IMR-90 (cell line): ENCODE measurements at regions not wholly inside any gene's neighbourhood (a gene's known extent, or its start where the extent isn't known, plus 50 kb on each side); places are given as distances from the start of the nearest gene placed in this dataset.

Experiments
- ATAC-seq: fragments of 200-7000 bp; cut with Tn5 transposase; 2 replicates; pipeline ENCODE4 v1.9.1; 2020; ENCODE audit warnings: low read depth, mild to moderate bottlenecking, moderate library complexity
- BruUV-seq: library from RNA; stranded (reverse); fragments of 400-500 nt; replicated peaks from 2 replicates; lab custom pipeline; 2021; lab: Mats Ljungman, UMichigan
- CTCF ChIA-PET: fragments of 300-600 bp; formaldehyde crosslinking; extraction: SDS; loops from one replicate; lab custom pipeline; 2021; ENCODE audit warnings: antibody characterized with exemption; lab: Yijun Ruan, JAX
- POLR2A ChIA-PET: fragments of 300-600 bp; sonication (Branson Sonifier 250); formaldehyde crosslinking; loops from one replicate; lab custom pipeline; 2022; ENCODE audit warnings: antibody characterized with exemption; ENCODE audit not compliant: unreplicated experiment; lab: Charles Lee
- DNase-seq: peaks from one replicate; pipeline ENCODE4 v3.0.0; 2013
- H2AFZ ChIP-seq: replicated peaks from 2 replicates; pipeline ENCODE3; 2013; ENCODE audit warnings: low read length, mild to moderate bottlenecking; ENCODE audit not compliant: poor library complexity
- H2AK5ac ChIP-seq: 2 replicates; pipeline ENCODE4 v1.6.1; 2013; ENCODE audit warnings: low read depth, low read length, inconsistent platforms
- H2AK9ac ChIP-seq: replicated peaks from 2 replicates; pipeline ENCODE3; 2013; ENCODE audit warnings: mild to moderate bottlenecking, low read depth, low read length, moderate library complexity; ENCODE audit not compliant: poor library complexity
- H2BK120ac ChIP-seq: 2 replicates; pipeline ENCODE4 v1.6.1; 2013; ENCODE audit warnings: low read depth, low read length, inconsistent platforms
- H2BK15ac ChIP-seq: 3 replicates; pipeline ENCODE4 v1.6.1; 2013; ENCODE audit warnings: low read depth, low read length, inconsistent platforms
- H2BK20ac ChIP-seq: 2 replicates; pipeline ENCODE4 v1.6.1; 2013; ENCODE audit warnings: low read depth, mild to moderate bottlenecking, inconsistent platforms, low read length, moderate library complexity
- H2BK5ac ChIP-seq: 2 replicates; pipeline ENCODE4 v1.6.1; 2013; ENCODE audit warnings: mild to moderate bottlenecking, low read depth, low read length, inconsistent platforms; ENCODE audit not compliant: poor library complexity, severe bottlenecking
- H3K14ac ChIP-seq: replicated peaks from 2 replicates; pipeline ENCODE4 v1.6.1; 2013; ENCODE audit warnings: low read depth, low read length, inconsistent platforms
- H3K18ac ChIP-seq: 2 replicates; pipeline ENCODE4 v1.6.1; 2013; ENCODE audit warnings: low read depth, low read length, control low read depth
- H3K23ac ChIP-seq: 2 replicates; pipeline ENCODE4 v1.6.1; 2013; ENCODE audit warnings: low read depth, low read length, inconsistent platforms
- H3K27ac ChIP-seq: 2 replicates; pipeline ENCODE4 v1.5.1; 2013; ENCODE audit warnings: mild to moderate bottlenecking, control low read depth, low read length; ENCODE audit not compliant: insufficient read depth
- H3K27me3 ChIP-seq: 2 replicates; pipeline ENCODE4 v1.6.1; 2013; ENCODE audit warnings: low read length; ENCODE audit not compliant: control insufficient read depth, insufficient read depth
- H3K36me3 ChIP-seq: 2 replicates; pipeline ENCODE4 v1.6.1; 2013; ENCODE audit warnings: low read length, mixed read lengths; ENCODE audit not compliant: control insufficient read depth, insufficient read depth
- H3K4ac ChIP-seq: 2 replicates; pipeline ENCODE4 v1.6.1; 2013; ENCODE audit warnings: low read depth, low read length, inconsistent platforms
- H3K4me1 ChIP-seq: 2 replicates; pipeline ENCODE4 v1.6.1; 2013; ENCODE audit warnings: low read length, mixed read lengths; ENCODE audit not compliant: control insufficient read depth, insufficient read depth
- H3K4me2 ChIP-seq: 2 replicates; pipeline ENCODE4 v1.6.1; 2013; ENCODE audit warnings: low read depth, mild to moderate bottlenecking, control low read depth, low read length, moderate library complexity
- H3K4me3 ChIP-seq: 2 replicates; pipeline ENCODE4 v1.5.1; 2013; ENCODE audit warnings: low read depth, mild to moderate bottlenecking, control low read depth, low read length, moderate library complexity; ENCODE audit not compliant: insufficient read depth
- H3K56ac ChIP-seq: 2 replicates; pipeline ENCODE4 v1.6.1; 2013; ENCODE audit warnings: low read length, inconsistent platforms; ENCODE audit not compliant: insufficient read depth; ENCODE audit errors: extremely low read depth
- H3K79me1 ChIP-seq, 2 experiments: 2 replicates each; pipeline ENCODE4 v1.6.1; 2013; ENCODE audit warnings: low read length in 2 of 2, inconsistent platforms in 1 of 2, low read depth in 1 of 2
- H3K9ac ChIP-seq: 2 replicates; pipeline ENCODE4 v1.6.1; 2013; ENCODE audit warnings: low read depth, low read length, control low read depth
- H3K9me1 ChIP-seq: 2 replicates; pipeline ENCODE4 v1.6.1; 2013; ENCODE audit warnings: low read length, inconsistent platforms; ENCODE audit not compliant: insufficient read depth
- H3K9me3 ChIP-seq: 2 replicates; pipeline ENCODE4 v1.6.1; 2013; ENCODE audit warnings: low read length; ENCODE audit not compliant: control insufficient read depth, insufficient read depth
- H4K20me1 ChIP-seq: 2 replicates; pipeline ENCODE4 v1.6.1; 2013; ENCODE audit warnings: low read length, inconsistent platforms; ENCODE audit not compliant: insufficient read depth
- H4K5ac ChIP-seq: 2 replicates; pipeline ENCODE4 v1.6.1; 2013; ENCODE audit warnings: mild to moderate bottlenecking, low read depth, low read length, control low read depth
- H4K8ac ChIP-seq, 2 experiments: 2 replicates each; pipeline ENCODE4 v1.6.1; 2013; ENCODE audit warnings: low read depth in 2 of 2, low read length in 2 of 2, control low read depth in 1 of 2, inconsistent platforms in 1 of 2
- H4K91ac ChIP-seq: 2 replicates; pipeline ENCODE4 v1.6.1; 2013; ENCODE audit warnings: low read depth, low read length, inconsistent platforms; ENCODE audit not compliant: insufficient read depth
- BHLHE40 ChIP-seq: fragments of 150-350 bp; IDR thresholded peaks from 2 replicates; pipeline ENCODE4 v1.6.1; 2016; ENCODE audit warnings: mild to moderate bottlenecking, low read depth, low read length
- FOS ChIP-seq: fragments of 150-350 bp; IDR thresholded peaks from 2 replicates; pipeline ENCODE4 v1.6.1; 2016; ENCODE audit warnings: low read depth, low read length
- RFX5 ChIP-seq: IDR thresholded peaks from 2 replicates; pipeline ENCODE4 v1.8.0; 2012; ENCODE audit warnings: low read depth, mild to moderate bottlenecking, low read length, moderate library complexity
- WGBS, 2 experiments: methylation state at CpG; one replicate each; pipeline versions ENCODE4 v1.1.5 to v1.1.7; 2013; ENCODE audit warnings: missing lambda C conversion rate in 2 of 2; ENCODE audit not compliant: insufficient read length in 1 of 2; ENCODE audit errors: extremely low coverage in 2 of 2; 5-methylcytosine and 5-hydroxymethylcytosine counted together
- dilution Hi-C: fragments of 300-500 bp; cut with HindIII; formaldehyde crosslinking; loops from one replicate; pipeline ENCODE4 v1.14.3; 2018; ENCODE audit warnings: low sequenced_read_pairs; ENCODE audit not compliant: unreplicated experiment
- in situ Hi-C: fragments of 300-500 bp; cut with MboI; formaldehyde crosslinking; loops from 3 replicates; pipeline ENCODE4 v1.14.3; 2019; ENCODE audit warnings: low sequenced_read_pairs, inconsistent platforms, mixed read lengths
- intact Hi-C: fragments of 100-400 bp; cut with micrococcal nuclease; formaldehyde crosslinking; loops from 2 replicates; pipeline ENCODE4 v1.10.0; 2022

GRCh38 chr10:128776673-128777252, 650.5 kb upstream of the MKI67 start:
- dilution Hi-C loops (no loop called here), in situ Hi-C loops (no loop called here), intact Hi-C loops (no loop called here)
- H3K14ac ChIP-seq = no peak overlapping the region
- WGBS, 2 experiments = 14% methylated on average over 1 of the region's 9 CpGs; no CpG with 5 or more reads in 1 of the 2 experiments
- H2BK20ac ChIP-seq = no peak overlapping the region
- no peak overlapping the region for H3K9ac ChIP-seq
- H3K27ac ChIP-seq = no peak overlapping the region
- H3K18ac ChIP-seq = no peak overlapping the region
- no peaks in the 10 kb centered on the region for H3K27me3 ChIP-seq
- BruUV-seq = no TSS peak
- ChIA-PET POLR2A (no interaction called here), CTCF (interaction anchor here (0.9 kb wide), 1 partner anchor 1498 kb away, joined by 3 read pairs; no protein-coding TSS in a partner anchor)
- H3K36me3 ChIP-seq = no peaks in the 10 kb centered on the region
- no peak overlapping the region for H3K4ac ChIP-seq
- no peak for TF ChIP-seq RFX5
- TF ChIP-seq FOS = no peak
- no peak for TF ChIP-seq BHLHE40
- H4K91ac ChIP-seq = no peak overlapping the region
- H2AK5ac ChIP-seq = no peak overlapping the region
- ATAC-seq = no peak
- no peak overlapping the region for H2AK9ac ChIP-seq
- H3K9me1 ChIP-seq = no peaks in the 10 kb centered on the region
- no peaks in the 10 kb centered on the region for H3K79me1 ChIP-seq
- H3K4me2 ChIP-seq = no peak overlapping the region
- no peak overlapping the region for H3K4me3 ChIP-seq
- DNase-seq = no peak
- H3K4me1 ChIP-seq = no peaks in the 10 kb centered on the region
- H4K5ac ChIP-seq = no peak overlapping the region
- no peaks in the 10 kb centered on the region for H4K20me1 ChIP-seq
- no peak overlapping the region for H4K8ac ChIP-seq
- H2BK5ac ChIP-seq = no peak overlapping the region
- H3K23ac ChIP-seq = no peak overlapping the region
- H2BK120ac ChIP-seq = no peak overlapping the region
- no peak overlapping the region for H3K56ac ChIP-seq
- peaks cover 17% of the 10 kb centered on the region for H3K9me3 ChIP-seq
- no peak overlapping the region for H2AFZ ChIP-seq
- no peak overlapping the region for H2BK15ac ChIP-seq
